ENCODE measurements at regions not wholly inside any gene's neighbourhood (a gene's known extent, or its start where the extent isn't known, plus 50 kb on each side); places are given as distances from the start of the nearest gene placed in this dataset.

DNA sequence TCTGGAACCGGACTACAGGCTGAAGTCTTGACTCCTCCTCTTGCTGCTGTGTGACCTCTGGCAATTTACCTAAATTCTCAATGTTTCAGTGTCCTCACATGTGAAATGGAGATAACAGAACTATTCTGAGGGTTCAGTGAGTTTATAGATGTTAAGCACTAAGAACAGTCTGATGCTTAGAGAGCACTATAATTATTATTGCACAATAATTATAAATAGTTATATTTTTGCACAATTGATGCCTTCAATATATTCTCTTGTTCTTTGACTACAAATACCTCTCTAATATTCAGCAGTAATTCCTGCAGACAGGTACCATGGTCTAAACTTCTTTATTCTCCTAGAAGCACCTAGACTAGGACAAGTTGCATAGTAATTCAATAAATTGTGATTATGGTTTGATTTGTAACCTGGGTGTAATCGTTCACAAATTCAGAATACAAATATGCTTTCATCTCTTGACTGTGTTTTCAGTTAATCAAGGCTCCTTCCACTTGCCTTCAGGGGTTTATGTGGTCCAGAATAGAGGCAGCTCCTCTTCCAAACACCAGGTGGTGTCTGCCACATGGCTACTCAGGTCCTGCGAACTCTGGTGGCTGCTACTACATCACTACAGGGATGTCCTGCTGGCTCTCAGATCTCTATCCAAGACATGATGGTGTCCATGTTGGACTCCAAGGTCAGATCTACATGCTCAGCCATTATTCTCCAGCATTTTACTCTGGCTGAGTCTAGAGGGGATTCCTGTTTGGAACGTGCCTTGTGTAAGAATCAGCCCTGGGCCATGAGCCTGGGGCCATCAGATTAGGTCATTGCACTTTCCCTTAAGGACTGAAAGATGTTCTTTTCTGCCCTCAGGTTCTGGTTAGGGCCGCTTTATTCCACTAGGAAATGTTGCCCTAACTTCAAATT, 103.4 kb downstream of the QRFPR start:
- DNase-seq (ENCODE audit: low read depth), result no peak

DNA sequence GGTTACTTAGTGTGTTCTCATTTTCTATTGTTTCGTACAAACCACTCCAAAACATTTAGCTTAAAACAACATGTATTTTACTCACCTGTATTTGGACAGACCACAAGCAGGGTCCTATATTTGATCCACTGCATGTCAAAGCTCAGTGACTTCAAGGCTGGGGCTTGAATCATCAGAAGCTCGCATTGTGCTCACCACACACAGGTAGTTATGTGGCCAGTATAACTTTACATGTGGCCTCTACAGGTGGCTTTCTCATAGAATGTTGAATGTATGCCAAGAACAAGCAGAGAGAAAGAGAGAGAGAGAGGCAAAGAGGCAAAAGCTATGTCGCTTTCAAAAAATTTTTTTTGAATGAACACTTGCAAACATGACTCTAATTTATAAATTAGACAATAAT, 107.6 kb downstream of the QRFPR start:
- DNase-seq (ENCODE audit: low read depth), result no peak

DNA sequence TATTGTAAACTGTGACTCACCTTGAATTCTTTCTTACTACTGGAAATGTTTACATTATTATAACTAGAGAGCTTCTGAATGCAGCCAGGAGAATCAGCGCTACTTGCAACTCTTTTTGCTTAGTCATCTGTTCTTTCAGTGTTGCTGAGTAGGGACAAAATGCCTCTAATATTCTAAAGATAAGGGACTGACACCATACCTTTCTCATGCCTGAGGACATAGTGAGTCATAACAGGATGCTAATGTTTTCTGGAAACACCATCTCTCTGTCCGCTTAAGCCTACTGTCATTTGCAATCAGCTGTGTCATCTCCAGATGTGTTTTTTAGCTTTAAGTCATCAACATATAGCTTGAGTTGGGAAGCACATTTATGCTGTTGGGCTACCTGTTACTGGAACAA, 108.3 kb downstream of the QRFPR start:
- DNase-seq (ENCODE audit: low read depth), result no peak

DNA sequence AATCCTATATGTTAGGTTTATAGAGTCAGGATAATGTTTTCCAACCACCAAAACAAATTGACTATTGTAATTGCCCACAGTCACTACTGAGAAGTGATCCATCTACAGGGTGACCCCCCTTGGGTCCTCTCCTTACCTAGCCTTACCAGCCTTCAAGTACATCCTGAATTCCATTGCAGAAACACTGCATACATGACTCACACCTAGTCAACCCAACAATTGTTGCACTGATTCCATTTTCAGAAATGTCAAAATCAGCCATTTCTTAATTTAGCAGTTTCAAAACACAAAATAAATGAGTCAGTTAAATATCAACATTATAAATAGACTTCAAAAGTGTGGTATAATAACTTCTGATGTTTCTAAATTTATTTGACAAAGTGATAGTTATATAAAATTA, 106.3 kb upstream of the TNIP3 start:
- no peak for DNase-seq (ENCODE audit: low read depth)

DNA sequence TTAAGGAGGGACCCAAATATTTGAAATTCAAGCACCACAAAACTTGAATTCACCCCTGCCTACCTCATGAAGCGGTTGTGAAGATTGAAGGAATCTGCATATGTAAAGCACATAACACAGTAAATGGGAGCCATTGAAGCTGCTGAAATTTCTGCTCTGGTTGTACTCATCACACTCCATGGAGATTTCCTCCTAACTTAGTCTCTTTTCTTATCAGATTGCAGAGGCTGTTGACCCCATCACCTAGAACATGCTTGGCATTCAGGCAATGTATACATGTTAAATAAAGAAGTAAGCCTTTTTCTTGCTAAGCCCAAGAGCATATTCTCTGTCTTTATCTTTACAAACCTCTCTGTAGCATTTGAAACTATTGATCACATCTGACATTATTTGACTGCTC, 104.9 kb upstream of the TNIP3 start:
- no peak for DNase-seq (ENCODE audit: low read depth)

DNA sequence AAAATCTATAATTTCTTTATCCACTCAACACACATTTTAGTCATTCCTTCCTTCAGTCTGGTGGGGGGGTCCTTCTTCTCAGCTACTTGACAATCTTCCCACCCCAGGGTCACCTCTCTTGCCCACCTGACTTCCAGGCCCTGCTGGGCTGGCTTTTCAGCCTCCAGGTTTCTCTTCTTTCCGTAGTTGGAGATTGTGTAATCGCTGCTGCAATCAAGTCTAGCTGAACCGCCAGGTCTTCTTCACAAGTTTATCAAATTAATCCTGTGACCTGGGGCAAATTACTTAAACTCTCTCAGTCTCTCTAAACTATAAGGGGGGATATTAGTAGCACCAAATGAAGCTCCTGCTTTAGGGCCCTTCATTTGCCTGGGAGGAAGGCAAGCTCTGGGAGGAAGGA, 102.9 kb upstream of the TNIP3 start:
- no peak for DNase-seq (ENCODE audit: low read depth)

DNA sequence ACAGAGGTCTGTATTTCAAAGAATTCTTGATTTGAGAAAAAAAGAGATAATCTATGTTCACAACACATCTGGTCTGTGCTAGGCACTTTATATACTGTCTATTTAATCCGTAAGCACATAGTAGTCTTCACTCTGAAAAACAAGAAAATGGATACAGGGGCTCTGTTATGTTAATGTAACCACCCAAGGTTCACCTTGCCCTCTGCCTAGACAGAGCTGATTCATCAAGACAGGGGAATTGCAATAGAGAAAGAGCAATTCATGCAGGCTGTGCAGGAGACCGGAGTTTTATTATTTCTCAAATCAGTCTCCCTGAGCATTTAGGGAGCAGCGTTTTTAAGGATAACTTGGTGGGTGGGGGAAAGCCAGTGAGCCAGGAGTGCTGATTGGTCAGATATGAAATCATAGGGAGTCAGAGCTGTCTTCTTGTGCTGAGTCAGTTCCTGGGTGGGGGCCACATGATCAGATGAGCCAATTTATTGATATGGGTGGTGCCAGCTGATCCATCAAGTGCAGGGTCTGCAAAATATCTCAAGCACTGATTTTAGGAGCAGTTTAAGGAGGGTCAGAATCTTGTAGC, 92.9 kb upstream of the TNIP3 start:
- no peak for DNase-seq (ENCODE audit: low read depth)

DNA sequence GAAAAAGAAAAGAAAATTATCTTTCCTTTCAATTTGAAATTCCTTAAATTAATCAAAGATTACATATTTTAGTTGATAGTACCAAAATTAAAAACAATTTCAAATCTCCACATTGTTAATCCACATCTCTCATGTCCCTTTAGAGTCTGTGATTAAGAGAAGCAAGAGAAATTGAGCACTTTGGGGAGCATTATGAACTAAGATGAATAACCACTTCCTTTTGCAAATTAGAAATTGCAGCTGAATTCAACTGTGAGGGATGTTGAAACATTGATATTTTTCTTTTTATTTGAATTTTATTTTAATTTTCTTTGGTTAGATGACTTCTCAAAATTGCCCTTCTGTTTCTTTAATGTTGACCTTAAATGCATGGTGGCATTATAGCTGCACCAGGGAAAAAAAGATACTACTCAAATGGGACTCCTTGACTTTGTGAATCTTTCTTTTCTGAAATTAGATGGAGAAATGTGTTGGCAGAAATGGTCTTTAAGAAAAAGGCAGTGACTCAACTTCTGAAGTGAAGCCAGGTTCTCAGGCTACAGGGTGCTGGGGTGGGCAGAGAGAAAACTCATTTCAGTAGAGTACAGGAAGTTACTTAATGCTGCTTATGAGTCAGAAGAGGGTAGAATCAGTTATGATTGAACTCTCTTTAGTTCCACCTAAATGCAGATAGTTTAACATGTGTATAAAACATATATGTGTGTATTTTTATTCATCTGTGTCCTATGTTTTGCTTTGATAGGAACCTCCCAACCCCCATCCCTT, 92.0 kb upstream of the TNIP3 start:
- no peak for DNase-seq (ENCODE audit: low read depth)

DNA sequence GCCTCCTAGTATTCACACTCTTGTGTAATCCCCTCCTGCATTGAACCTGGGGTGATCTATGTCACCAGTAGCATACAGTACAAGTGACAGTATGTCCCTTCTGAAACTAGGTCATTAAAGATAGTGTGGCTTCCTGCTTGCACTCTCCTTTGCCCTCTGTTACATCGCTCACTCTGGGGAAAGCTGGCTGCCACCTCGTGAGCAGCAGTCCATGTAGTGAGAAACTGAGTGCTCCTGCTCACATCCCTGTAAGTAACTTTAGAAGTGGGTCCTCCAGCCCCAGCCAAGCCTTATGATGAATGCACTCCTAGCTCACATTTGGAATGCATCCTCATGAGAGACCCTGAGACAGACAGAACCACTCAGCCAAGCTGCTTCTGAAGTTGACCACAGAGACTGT, 89.8 kb upstream of the TNIP3 start:
- no peak for DNase-seq (ENCODE audit: low read depth)

GRCh38 chr4:121252224-121252806, 88.2 kb upstream of the TNIP3 start:
- peak; percentile 25 for DNase-seq (ENCODE audit: low read depth)

DNA sequence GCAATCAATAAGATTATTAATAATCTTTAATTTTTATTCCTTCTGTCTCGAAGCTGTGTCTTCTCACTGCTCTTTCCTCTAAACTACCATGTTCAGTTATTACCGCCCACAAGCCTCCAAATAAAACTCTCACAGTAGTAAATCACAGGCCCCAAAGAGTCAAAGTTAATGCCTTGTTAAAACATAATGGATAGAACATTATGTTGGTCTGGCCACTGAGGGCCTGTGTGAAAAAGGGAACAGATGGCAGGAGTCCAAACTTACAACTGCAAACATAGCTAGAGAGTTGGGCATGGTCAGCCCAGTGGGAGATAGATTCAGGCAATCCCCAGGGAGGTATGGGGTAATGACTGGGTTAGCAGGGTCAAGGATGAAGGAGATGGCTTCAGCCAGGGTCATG, 84.6 kb upstream of the TNIP3 start:
- no peak for DNase-seq (ENCODE audit: low read depth)

GRCh38 chr4:121246698-121247097, 82.6 kb upstream of the TNIP3 start:
- no peak for DNase-seq (ENCODE audit: low read depth)

DNA sequence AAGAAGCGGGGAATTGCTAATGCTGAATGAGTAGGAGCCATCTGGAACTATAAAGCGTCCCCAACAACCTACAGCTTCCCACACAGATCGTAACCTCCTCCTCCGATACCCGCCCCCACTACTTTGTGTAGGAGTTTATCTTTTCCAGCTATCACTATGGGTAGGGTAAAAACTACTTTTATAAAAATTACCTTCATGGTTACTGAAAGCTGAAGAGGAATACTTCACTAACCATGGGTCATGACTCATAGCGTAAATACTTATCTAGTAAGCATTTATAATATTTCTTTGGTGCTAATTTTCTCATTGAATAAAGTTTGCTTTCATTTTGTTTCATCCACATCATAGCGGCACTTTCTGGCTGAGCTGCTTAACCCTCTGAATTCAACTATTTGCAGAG, 79.4 kb upstream of the TNIP3 start:
- no peak for DNase-seq (ENCODE audit: low read depth)

DNA sequence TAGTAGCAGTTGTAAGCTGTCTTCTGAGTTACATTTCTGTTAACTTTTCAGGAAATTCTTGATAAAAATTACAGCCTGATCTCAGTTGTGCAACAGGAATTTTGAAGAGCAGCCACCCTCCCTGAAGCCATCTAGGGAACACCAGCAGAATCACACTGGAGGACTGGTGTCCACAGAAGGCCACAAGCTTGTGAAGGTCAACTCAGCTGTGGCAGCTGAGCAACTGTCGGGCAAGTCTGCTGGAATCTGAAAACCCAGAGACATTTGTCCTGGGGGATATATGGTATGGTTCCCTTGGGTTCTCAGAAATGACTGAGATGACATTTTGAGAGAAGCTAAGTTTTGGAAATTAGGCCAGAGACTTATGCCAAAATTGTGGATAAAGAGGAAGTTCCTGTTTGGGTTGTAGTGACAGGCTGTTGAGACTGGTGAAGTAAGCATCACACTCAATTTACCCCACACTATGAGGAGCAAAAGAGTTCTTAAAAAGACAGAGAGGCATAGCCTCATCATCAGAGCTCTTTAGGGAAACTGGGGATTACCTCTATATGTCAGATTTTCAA, 78.1 kb upstream of the TNIP3 start:
- DNase-seq (ENCODE audit: low read depth), result no peak

DNA sequence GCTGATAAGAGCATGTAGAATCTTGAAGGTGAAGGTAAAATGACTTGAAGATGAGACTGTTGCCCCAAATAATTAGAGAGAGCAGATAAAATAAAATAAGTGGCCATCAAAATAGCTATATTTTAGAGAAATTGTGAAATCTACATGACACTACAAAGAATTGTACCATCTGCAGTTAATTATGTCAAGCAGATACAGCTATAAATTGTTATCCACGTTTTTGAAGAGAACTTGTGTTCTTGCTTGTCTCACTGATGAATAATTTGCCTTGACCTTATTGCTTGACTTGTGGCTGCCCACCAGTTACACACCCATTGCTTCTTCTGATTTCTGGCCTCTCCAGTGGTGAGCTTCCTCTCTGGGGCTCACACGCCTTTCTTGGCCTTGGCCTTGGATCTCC, 75.8 kb upstream of the TNIP3 start:
- DNase-seq (ENCODE audit: low read depth), result no peak

DNA sequence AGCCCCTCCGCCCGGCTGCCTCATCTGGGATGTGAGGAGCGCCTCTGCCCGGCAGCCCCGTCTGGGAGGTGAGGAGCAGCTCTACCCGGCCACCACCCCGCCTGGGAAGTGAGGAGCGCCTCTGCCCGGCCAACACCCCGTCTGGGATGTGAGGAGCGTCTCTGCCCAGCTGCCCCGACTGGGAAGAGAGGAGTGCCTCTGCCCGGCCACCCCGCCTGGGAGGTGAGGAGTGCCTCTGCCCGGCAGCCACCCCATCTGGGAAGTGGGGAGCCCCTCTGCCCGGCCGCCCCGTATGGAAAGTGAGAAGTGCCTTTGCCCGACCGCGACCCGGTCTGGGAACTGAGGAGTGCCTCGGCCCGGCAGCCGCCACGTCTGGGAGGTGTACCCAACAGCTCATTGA, 74.3 kb upstream of the TNIP3 start:
- DNase-seq (ENCODE audit: low read depth), result no peak

DNA sequence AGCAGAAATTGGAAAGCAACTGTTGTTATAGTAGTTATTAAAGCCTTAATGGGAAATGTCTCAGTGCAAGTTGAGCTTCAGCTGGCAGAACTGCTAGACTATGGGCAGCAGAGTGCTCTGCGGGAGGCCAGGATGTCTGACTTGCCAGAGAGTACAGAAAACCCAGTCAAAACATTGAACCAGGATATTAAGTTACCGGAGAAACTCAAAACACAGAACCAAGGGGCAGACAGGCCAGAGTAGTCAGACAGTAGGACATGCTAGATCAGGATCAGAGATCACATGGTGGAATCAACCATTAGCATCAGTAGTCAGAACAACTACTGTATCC, 72.9 kb upstream of the TNIP3 start:
- no peak for DNase-seq (ENCODE audit: low read depth)

GRCh38 chr4:121236353-121237068, 72.4 kb upstream of the TNIP3 start:
- DNase-seq (ENCODE audit: low read depth), result no peak

DNA sequence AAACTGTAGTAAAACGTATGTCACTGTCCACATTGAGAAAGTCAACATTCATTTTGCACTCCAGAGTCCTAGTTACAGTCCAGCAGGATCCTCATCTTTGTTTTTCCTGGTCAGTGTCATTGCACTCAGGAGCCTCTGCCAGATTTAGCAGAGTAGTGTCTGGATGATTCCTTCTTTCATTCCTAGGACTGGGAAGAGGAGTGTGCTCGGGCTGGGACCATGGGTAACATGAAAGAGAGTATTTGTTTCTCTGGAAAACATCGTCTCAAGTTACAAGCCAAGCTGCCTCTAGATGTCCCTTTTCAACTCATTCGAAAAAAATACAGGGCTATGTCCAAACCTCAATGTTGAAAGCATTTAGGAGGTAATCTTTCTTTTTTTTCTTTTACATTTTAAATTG, 69.9 kb upstream of the TNIP3 start:
- no peak for DNase-seq (ENCODE audit: low read depth)

DNA sequence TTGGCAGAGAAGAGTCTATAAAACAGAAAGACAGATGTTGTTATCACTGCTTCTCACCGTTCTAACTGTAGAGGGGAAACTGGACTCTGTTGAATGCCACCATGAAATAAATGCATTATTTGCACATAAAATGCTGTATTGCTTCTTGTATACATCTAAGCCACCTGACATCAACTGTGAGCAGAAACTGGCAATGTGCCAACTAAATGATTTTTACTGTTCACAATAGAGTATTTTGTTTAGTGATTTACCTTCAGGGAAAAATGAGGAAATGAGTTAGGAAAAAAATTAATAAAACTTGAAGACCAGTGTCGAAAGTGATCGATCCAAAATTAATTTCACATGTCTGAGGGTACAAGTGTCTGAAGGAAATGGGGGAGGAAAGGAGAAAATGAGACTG, 65.9 kb upstream of the TNIP3 start:
- no peak for DNase-seq (ENCODE audit: low read depth)

DNA sequence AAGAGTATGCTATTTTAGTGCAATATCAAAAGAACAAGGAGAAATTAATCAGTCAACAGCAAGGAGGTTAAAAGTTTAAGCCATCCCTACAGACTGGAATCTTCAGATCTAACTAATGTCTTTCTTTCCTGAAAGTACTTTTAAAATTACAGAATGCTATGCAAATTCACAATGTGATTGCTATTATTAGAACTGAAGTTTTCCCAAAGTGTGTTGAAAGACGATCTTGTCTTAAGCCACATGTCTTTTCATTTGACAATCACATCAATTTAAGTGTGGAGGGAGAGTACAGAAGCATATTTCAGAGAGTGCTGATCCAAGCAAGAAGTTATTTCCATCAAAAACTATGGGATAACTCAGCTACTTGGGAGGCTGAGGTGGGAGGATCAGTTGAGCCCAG, 64.7 kb upstream of the TNIP3 start:
- DNase-seq (ENCODE audit: low read depth), result no peak

GRCh38 chr4:121227341-121227792, 63.2 kb upstream of the TNIP3 start:
- DNase-seq (ENCODE audit: low read depth), result no peak
